ENCODE measurements at regions not wholly inside any gene's neighbourhood (a gene's known extent, or its start where the extent isn't known, plus 50 kb on each side); places are given as distances from the start of the nearest gene placed in this dataset.
"Not testable (repeated sequence)": the region's sequence is repeated elsewhere in the genome, so short reads cannot be mapped to it uniquely, and the experiment has no call there.

GRCh38 chrX:113389846-113390245 is 549.2 kb upstream of the AMOT start:
- no peak overlapping the region for H2AK5ac ChIP-seq (ENCODE audit: low read depth, low read length)
- no CpG with 5 or more reads among the region's 2 CpGs for WGBS, 2 donors (ENCODE audit: extremely low coverage in 2 of 2, insufficient read length in 2 of 2, insufficient replicate concordance in 1 of 2)

GRCh38 chrX:113384628-113385027 is 544.0 kb upstream of the AMOT start:
- Histone ChIP-seq H3K79me1 (ENCODE audit: low read depth, low read length) (no peaks in the 10 kb centered on the region), H2AK5ac (ENCODE audit: low read depth, low read length) (no peak overlapping the region), H3K9me3 (replicated peaks in 1 of 2; ENCODE audit: control insufficient read depth in 2 of 2, insufficient read depth in 1 of 2, low read depth in 1 of 2, low read length in 2 of 2) (no peaks in the 10 kb centered on the region), H3K4me1 (ENCODE audit: control insufficient read depth in 2 of 2, insufficient read depth in 1 of 2, low read depth in 1 of 2, low read length in 2 of 2) (no peaks in the 10 kb centered on the region), H2AFZ (ENCODE audit: low read length) (peak overlapping the region; percentile 51), H4K8ac (ENCODE audit: low read depth, low read length) (no peak overlapping the region), H3K4me3 (ENCODE audit: low read length in 2 of 2) (no peak overlapping the region), H3K18ac (ENCODE audit: low read length) (no peak overlapping the region), H3K23ac (ENCODE audit: low read depth, low read length, poor library complexity) (no peak overlapping the region), H3K4ac (ENCODE audit: low read length) (no peak overlapping the region), H2BK15ac (ENCODE audit: low read length) (no peak overlapping the region), H3K36me3 (replicated peaks in 1 of 2; ENCODE audit: control insufficient read depth in 2 of 2, insufficient read depth in 2 of 2, low read length in 2 of 2) (no peaks in the 10 kb centered on the region), H3K9ac (ENCODE audit: low read depth, low read length, poor library complexity) (no peak overlapping the region), H3K4me2 (ENCODE audit: insufficient read depth, low read length, poor library complexity, severe bottlenecking) (no peak overlapping the region), H2BK120ac (ENCODE audit: low read depth, low read length) (no peak overlapping the region), H2BK5ac (ENCODE audit: low read length) (no peak overlapping the region), H4K91ac (ENCODE audit: low read depth, low read length, poor library complexity) (no peak overlapping the region), H3K14ac (ENCODE audit: low read length) (no peak overlapping the region), H3K27me3 (ENCODE audit: control insufficient read depth in 3 of 3, insufficient read depth in 3 of 3, low read depth in 1 of 3, low read length in 3 of 3) (no peaks in the 10 kb centered on the region), H3K27ac (replicated peaks; ENCODE audit: low read length) (no peak overlapping the region), H2BK12ac (ENCODE audit: low read length) (no peak overlapping the region)
- DNase-seq (ENCODE audit: low spot score): no peak
- WGBS, 2 donors (ENCODE audit: extremely low coverage in 2 of 2, insufficient read length in 2 of 2, insufficient replicate concordance in 1 of 2): no CpG with 5 or more reads among the region's 3 CpGs

More at GRCh38 chrX:113389846-113390245, 549.2 kb upstream of the AMOT start:
- no peak overlapping the region for H3K23ac ChIP-seq (ENCODE audit: low read depth, low read length, poor library complexity)
- H3K9ac ChIP-seq (ENCODE audit: low read depth, low read length, poor library complexity): no peak overlapping the region
- no peak overlapping the region for H3K27ac ChIP-seq (replicated peaks; ENCODE audit: low read length)
- no peaks in the 10 kb centered on the region for H3K9me3 ChIP-seq (replicated peaks in 1 of 2; ENCODE audit: control insufficient read depth in 2 of 2, insufficient read depth in 1 of 2, low read depth in 1 of 2, low read length in 2 of 2)
- DNase-seq (ENCODE audit: low spot score): no peak
- no peak overlapping the region for H3K18ac ChIP-seq (ENCODE audit: low read length)
- no peak overlapping the region for H3K4me2 ChIP-seq (ENCODE audit: insufficient read depth, low read length, poor library complexity, severe bottlenecking)
- no peak overlapping the region for H2AFZ ChIP-seq (ENCODE audit: low read length)
- H4K8ac ChIP-seq (ENCODE audit: low read depth, low read length): no peak overlapping the region
- H3K4me1 ChIP-seq (ENCODE audit: control insufficient read depth in 2 of 2, insufficient read depth in 1 of 2, low read depth in 1 of 2, low read length in 2 of 2): no peaks in the 10 kb centered on the region
- no peak overlapping the region for H2BK15ac ChIP-seq (ENCODE audit: low read length)
- H2BK120ac ChIP-seq (ENCODE audit: low read depth, low read length): no peak overlapping the region
- no peaks in the 10 kb centered on the region for H3K79me1 ChIP-seq (ENCODE audit: low read depth, low read length)
- H3K4ac ChIP-seq (ENCODE audit: low read length): no peak overlapping the region
- H2BK12ac ChIP-seq (ENCODE audit: low read length): no peak overlapping the region
- no peak overlapping the region for H2BK5ac ChIP-seq (ENCODE audit: low read length)
- H3K4me3 ChIP-seq (ENCODE audit: low read length in 2 of 2): no peak overlapping the region
- H3K36me3 ChIP-seq (replicated peaks in 1 of 2; ENCODE audit: control insufficient read depth in 2 of 2, insufficient read depth in 2 of 2, low read length in 2 of 2): no peaks in the 10 kb centered on the region
- no peak overlapping the region for H4K91ac ChIP-seq (ENCODE audit: low read depth, low read length, poor library complexity)
- no peak overlapping the region for H3K14ac ChIP-seq (ENCODE audit: low read length)
- peaks cover 0 to 6% (median 0%) of the 10 kb centered on the region in 3 experiments for H3K27me3 ChIP-seq (ENCODE audit: control insufficient read depth in 3 of 3, insufficient read depth in 3 of 3, low read depth in 1 of 3, low read length in 3 of 3)

GRCh38 chrX:113373421-113373820 is 532.8 kb upstream of the AMOT start:
- not testable (repeated sequence) for H2AFZ ChIP-seq (ENCODE audit: low read length)

DNA sequence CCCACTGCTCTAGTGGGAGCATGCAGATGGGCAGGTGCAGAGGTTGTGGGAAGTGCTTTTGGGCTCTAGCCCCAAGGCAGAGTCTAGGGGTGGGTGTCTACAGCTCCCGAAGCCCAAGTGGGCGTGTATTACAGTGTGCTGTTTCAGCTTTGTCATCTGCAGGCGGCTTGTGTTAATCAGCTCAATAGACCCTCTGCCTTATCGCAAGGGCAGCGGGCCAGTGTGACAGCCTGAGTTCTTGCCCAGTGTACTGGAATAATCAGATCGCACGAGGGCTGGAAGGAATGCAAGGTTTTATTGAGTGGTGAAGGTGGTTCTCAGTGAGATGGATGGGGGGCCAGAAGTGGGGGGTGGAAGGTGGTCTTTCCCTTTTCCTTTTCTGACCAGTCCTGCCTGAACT is 529.4 kb upstream of the AMOT start:
- no peak overlapping the region for H2BK5ac ChIP-seq (ENCODE audit: low read length)
- H3K9me3 ChIP-seq (replicated peaks in 1 of 2; ENCODE audit: control insufficient read depth in 2 of 2, insufficient read depth in 1 of 2, low read depth in 1 of 2, low read length in 2 of 2): no peaks in the 10 kb centered on the region
- H4K8ac ChIP-seq (ENCODE audit: low read depth, low read length): no peak overlapping the region
- H3K79me1 ChIP-seq (ENCODE audit: low read depth, low read length): no peaks in the 10 kb centered on the region
- H3K23ac ChIP-seq (ENCODE audit: low read depth, low read length, poor library complexity): no peak overlapping the region
- no peak overlapping the region for H2BK120ac ChIP-seq (ENCODE audit: low read depth, low read length)
- no peaks in the 10 kb centered on the region for H3K4me1 ChIP-seq (ENCODE audit: control insufficient read depth in 2 of 2, insufficient read depth in 1 of 2, low read depth in 1 of 2, low read length in 2 of 2)
- H3K9ac ChIP-seq (ENCODE audit: low read depth, low read length, poor library complexity): no peak overlapping the region
- H3K4me2 ChIP-seq (ENCODE audit: insufficient read depth, low read length, poor library complexity, severe bottlenecking): peak overlapping the region; percentile 11
- peak; percentile 35 for DNase-seq (ENCODE audit: low spot score)
- H3K27me3 ChIP-seq (ENCODE audit: control insufficient read depth in 3 of 3, insufficient read depth in 3 of 3, low read depth in 1 of 3, low read length in 3 of 3): peaks cover 0 to 6% (median 0%) of the 10 kb centered on the region in 3 experiments
- H3K36me3 ChIP-seq (replicated peaks in 1 of 2; ENCODE audit: control insufficient read depth in 2 of 2, insufficient read depth in 2 of 2, low read length in 2 of 2): no peaks in the 10 kb centered on the region
- peak overlapping the region; percentile 72 for H3K27ac ChIP-seq (replicated peaks; ENCODE audit: low read length)
- no peak overlapping the region for H3K4me3 ChIP-seq (ENCODE audit: low read length in 2 of 2)
- no peak overlapping the region for H3K4ac ChIP-seq (ENCODE audit: low read length)
- H2BK15ac ChIP-seq (ENCODE audit: low read length): no peak overlapping the region
- peak overlapping the region; percentile 61 for H2AFZ ChIP-seq (ENCODE audit: low read length)
- no CpG with 5 or more reads among the region's 7 CpGs for WGBS, 2 donors (ENCODE audit: extremely low coverage in 2 of 2, insufficient read length in 2 of 2, insufficient replicate concordance in 1 of 2)
- no peak overlapping the region for H2AK5ac ChIP-seq (ENCODE audit: low read depth, low read length)
- H3K14ac ChIP-seq (ENCODE audit: low read length): no peak overlapping the region
- no peak overlapping the region for H2BK12ac ChIP-seq (ENCODE audit: low read length)
- no peak overlapping the region for H4K91ac ChIP-seq (ENCODE audit: low read depth, low read length, poor library complexity)
- H3K18ac ChIP-seq (ENCODE audit: low read length): no peak overlapping the region

More at GRCh38 chrX:113373421-113373820, 532.8 kb upstream of the AMOT start:
- H3K36me3 ChIP-seq (replicated peaks in 1 of 2; ENCODE audit: control insufficient read depth in 2 of 2, insufficient read depth in 2 of 2, low read length in 2 of 2); H3K4me3 ChIP-seq (ENCODE audit: low read length in 2 of 2); H3K9me3 ChIP-seq (replicated peaks in 1 of 2; ENCODE audit: control insufficient read depth in 2 of 2, insufficient read depth in 1 of 2, low read depth in 1 of 2, low read length in 2 of 2); H2BK12ac ChIP-seq (ENCODE audit: low read length); DNase-seq (ENCODE audit: low spot score); H3K4ac ChIP-seq (ENCODE audit: low read length); H4K91ac ChIP-seq (ENCODE audit: low read depth, low read length, poor library complexity); H3K27ac ChIP-seq (replicated peaks; ENCODE audit: low read length); H3K14ac ChIP-seq (ENCODE audit: low read length); H4K8ac ChIP-seq (ENCODE audit: low read depth, low read length); H3K27me3 ChIP-seq (ENCODE audit: control insufficient read depth in 3 of 3, insufficient read depth in 3 of 3, low read depth in 1 of 3, low read length in 3 of 3); H2AK5ac ChIP-seq (ENCODE audit: low read depth, low read length); H3K23ac ChIP-seq (ENCODE audit: low read depth, low read length, poor library complexity); H3K18ac ChIP-seq (ENCODE audit: low read length); H2BK120ac ChIP-seq (ENCODE audit: low read depth, low read length); H3K4me2 ChIP-seq (ENCODE audit: insufficient read depth, low read length, poor library complexity, severe bottlenecking); H3K79me1 ChIP-seq (ENCODE audit: low read depth, low read length); H2BK15ac ChIP-seq (ENCODE audit: low read length); H3K4me1 ChIP-seq (ENCODE audit: control insufficient read depth in 2 of 2, insufficient read depth in 1 of 2, low read depth in 1 of 2, low read length in 2 of 2); H3K9ac ChIP-seq (ENCODE audit: low read depth, low read length, poor library complexity); H2BK5ac ChIP-seq (ENCODE audit: low read length): not testable (repeated sequence)
- WGBS, 2 donors (ENCODE audit: extremely low coverage in 2 of 2, insufficient read length in 2 of 2, insufficient replicate concordance in 1 of 2): no CpG with 5 or more reads among the region's 3 CpGs

Data from neuronal stem cell (in vitro differentiated cells).